Ascending aorta (tissue), 2 donors: ENCODE measurements at regions not wholly inside any gene's neighbourhood (a gene's known extent, or its start where the extent isn't known, plus 50 kb on each side); places are given as distances from the start of the nearest gene placed in this dataset.

Experiments
- DNase-seq, 2 donors: peaks; one replicate each; pipeline ENCODE4 v3.0.0-alpha.2; 2019; ENCODE audit warnings: low spot score in 2 of 2
- H3K27ac ChIP-seq, 2 donors: fragments of 200-600 bp; sonication (generic); one replicate each; pipeline ENCODE4 v1.5.1; 2016 to 2017; ENCODE audit warnings: mild to moderate bottlenecking in 1 of 2
- H3K27me3 ChIP-seq: fragments of 200-600 bp; sonication (generic); one replicate; pipeline ENCODE4 v1.5.1; 2017
- H3K36me3 ChIP-seq, 2 donors: fragments of 200-600 bp; sonication (generic); one replicate each; pipeline ENCODE4 v1.5.1; 2016
- H3K4me1 ChIP-seq, 2 donors: fragments of 200-600 bp; sonication (generic); one replicate each; pipeline ENCODE4 v1.5.1; 2016 to 2017; ENCODE audit warnings: mild to moderate bottlenecking in 1 of 2
- H3K4me3 ChIP-seq, 2 donors: fragments of 200-600 bp; sonication (generic); one replicate each; pipeline ENCODE4 v1.5.1; 2016 to 2017; ENCODE audit warnings: mild to moderate bottlenecking in 1 of 2
- H3K9me3 ChIP-seq, 2 donors: fragments of 200-600 bp; sonication (generic); one replicate each; pipeline ENCODE4 v1.5.1; 2016
- intact Hi-C: fragments of 100-400 bp; cut with DNase I; formaldehyde crosslinking; loops from one replicate; pipeline ENCODE4 v1.15.1; 2023
- TF ChIP-seq, protein P1 (sequence below), 3 experiments: fragments of 200-600 bp in 2 of 3; fragments of 450-650 bp in 1 of 3; sonication (generic) in 2 of 3; IDR thresholded peaks; one replicate each; pipeline ENCODE4 v1.5.1; 2016 to 2019; ENCODE audit warnings: antibody characterized with exemption in 3 of 3, mild to moderate bottlenecking in 1 of 3, moderate library complexity in 1 of 3

DNA sequence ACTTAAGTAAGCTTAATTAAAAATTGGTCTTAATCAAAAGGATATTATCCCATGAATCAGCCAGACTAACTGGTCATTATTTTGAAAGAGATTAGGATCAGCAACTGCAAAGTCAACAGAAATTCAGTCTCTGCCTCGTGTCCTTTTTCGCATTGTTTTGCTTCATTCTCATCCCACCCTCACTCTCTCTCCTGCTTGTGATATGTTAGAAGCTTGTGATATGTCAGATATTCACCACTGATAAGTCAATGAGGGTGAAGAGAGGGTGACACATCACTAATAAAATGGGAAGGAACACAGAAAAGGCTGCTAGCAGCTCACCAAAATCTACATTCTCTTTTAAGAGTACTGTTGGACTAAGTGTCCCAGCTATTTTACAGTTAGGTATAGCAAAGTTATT is 146.1 kb downstream of the SUCNR1 start:
- H3K4me3 ChIP-seq = no peak overlapping the region
- TF ChIP-seq, protein P1, sequence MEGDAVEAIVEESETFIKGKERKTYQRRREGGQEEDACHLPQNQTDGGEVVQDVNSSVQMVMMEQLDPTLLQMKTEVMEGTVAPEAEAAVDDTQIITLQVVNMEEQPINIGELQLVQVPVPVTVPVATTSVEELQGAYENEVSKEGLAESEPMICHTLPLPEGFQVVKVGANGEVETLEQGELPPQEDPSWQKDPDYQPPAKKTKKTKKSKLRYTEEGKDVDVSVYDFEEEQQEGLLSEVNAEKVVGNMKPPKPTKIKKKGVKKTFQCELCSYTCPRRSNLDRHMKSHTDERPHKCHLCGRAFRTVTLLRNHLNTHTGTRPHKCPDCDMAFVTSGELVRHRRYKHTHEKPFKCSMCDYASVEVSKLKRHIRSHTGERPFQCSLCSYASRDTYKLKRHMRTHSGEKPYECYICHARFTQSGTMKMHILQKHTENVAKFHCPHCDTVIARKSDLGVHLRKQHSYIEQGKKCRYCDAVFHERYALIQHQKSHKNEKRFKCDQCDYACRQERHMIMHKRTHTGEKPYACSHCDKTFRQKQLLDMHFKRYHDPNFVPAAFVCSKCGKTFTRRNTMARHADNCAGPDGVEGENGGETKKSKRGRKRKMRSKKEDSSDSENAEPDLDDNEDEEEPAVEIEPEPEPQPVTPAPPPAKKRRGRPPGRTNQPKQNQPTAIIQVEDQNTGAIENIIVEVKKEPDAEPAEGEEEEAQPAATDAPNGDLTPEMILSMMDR (IDR thresholded peaks at IDR 0.05) = no peak

DNA sequence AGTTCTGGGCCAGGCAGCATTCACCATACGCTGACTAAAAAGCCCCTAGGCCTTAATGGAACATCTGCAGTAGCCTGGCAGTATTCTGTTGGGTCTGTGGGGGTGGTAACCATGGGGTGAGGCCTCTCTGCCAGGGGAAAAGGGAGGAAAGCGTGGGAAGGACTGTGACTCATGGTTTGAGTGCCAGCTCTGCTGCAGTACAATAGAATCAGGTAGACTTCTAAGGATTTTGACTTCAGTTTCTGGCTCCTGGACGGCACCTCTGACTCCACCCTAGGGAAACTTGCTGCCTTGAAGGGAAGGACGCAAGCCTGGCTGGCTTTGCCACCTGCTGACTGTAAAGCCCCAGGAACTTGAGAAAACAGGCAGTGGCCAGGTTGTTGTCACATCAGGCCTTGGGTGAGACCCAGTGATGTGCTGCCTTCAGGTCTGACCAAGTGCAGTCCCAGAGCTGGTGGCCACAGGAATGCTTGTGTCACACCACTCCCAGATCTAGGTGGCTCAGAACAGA is 148.6 kb downstream of the SUCNR1 start:
- no peaks in the 10 kb centered on the region for H3K36me3 ChIP-seq
- TF ChIP-seq, protein P1 (IDR thresholded peaks at IDR 0.05) = no peak
- H3K27ac ChIP-seq = peak overlapping the region; percentile 16 to 31
- H3K9me3 ChIP-seq = no peaks in the 10 kb centered on the region
- DNase-seq = peak in 1 of 2 donors; percentile 63
- no peak overlapping the region for H3K4me3 ChIP-seq
- intact Hi-C loops = loop anchor here (5.0 kb wide), 1 partner anchor 425 kb away; no protein-coding TSS in a partner anchor
- H3K4me1 ChIP-seq = peaks cover 0 to 8% of the 10 kb centered on the region in 2 donors
- no peaks in the 10 kb centered on the region for H3K27me3 ChIP-seq

More for the DNA sequence above, 146.1 kb downstream of the SUCNR1 start:
- H3K4me1 ChIP-seq = peaks cover 0 to 3% of the 10 kb centered on the region in 2 donors
- no peaks in the 10 kb centered on the region for H3K27me3 ChIP-seq
- H3K36me3 ChIP-seq = no peaks in the 10 kb centered on the region
- no peaks in the 10 kb centered on the region for H3K9me3 ChIP-seq
- intact Hi-C loops = no loop called here
- no peak overlapping the region for H3K27ac ChIP-seq
- DNase-seq = no peak

DNA sequence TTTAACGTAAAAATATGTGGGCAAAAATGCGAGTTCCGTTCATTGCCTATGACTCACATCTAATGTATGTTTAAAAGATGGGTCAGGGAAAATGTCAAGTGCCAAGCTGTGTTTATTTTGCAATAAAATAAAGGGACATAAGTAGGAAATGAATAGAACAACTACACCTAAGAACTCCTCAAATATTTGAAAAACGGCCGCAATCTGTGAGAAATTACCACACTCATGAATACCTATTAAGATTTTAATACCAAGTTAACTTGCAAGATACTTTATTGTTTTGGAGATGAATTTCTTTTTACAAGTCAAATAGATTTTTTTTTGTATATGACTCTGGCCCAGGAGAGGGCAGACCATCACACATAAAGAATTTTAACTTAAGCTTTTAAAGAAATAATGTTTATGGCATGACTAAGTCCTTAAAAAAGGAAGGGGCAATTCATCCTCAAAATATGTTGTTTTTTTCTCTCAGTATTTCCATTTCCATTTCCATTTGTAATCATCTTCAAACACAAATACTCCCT is 152.7 kb downstream of the SUCNR1 start:
- no peak for DNase-seq
- H3K36me3 ChIP-seq = no peaks in the 10 kb centered on the region
- no peak overlapping the region for H3K27ac ChIP-seq
- intact Hi-C loops = loop anchor here (5.0 kb wide), 1 partner anchor 241 kb away; the partner anchor contains the start of gene MBNL1
- H3K4me1 ChIP-seq = peaks cover 0 to 11% of the 10 kb centered on the region in 2 donors
- no peaks in the 10 kb centered on the region for H3K9me3 ChIP-seq
- H3K27me3 ChIP-seq = no peaks in the 10 kb centered on the region
- TF ChIP-seq, protein P1 (IDR thresholded peaks at IDR 0.05) = peak in 2 of 3 experiments; percentile 39 to 43
- no peak overlapping the region for H3K4me3 ChIP-seq

DNA sequence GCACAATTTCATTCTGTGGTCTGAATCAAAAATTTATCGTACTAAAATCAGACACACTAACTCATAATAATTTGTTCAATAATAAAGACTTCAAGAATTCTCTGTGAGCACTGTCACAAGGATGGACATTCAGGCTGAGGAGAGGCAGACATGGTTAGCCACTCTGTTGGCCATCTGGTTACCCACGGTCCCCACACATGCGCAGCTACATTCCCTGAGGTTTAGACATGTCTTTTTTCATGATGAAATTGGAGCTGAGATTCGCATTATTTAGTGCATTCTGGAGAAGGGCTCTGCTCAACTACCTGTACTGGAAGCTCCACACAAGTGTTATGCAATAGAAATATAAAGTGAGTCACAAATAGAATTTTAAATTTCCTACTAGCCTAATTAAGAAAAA is 156.9 kb downstream of the SUCNR1 start:
- intact Hi-C loops = no loop called here
- Histone ChIP-seq H3K4me3 (no peak overlapping the region), H3K27me3 (no peaks in the 10 kb centered on the region), H3K9me3 (no peaks in the 10 kb centered on the region), H3K4me1 (peaks cover 0 to 8% of the 10 kb centered on the region in 2 donors), H3K36me3 (no peaks in the 10 kb centered on the region), H3K27ac (peak overlapping the region in 1 of 2 donors; percentile 53)
- no peak for DNase-seq
- TF ChIP-seq, protein P1 (IDR thresholded peaks at IDR 0.05) = no peak

DNA sequence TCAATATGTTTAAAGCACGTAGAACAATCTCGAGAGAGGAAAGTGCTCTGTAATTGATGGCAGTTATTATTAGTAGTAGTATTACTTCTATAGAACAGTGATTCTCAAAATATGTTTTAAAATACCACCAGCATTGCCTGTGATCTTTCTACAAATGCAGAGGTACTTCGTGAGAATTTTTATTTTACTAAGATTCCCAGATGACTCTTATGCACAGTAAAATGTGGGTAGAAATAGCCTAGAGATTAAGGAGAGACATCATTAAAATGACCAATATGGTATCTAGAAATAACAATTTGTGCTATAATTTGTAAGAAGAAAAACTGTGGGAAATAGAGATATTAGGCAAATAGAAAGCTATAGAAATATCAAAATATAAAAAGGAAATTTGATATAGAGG is 157.9 kb downstream of the SUCNR1 start:
- no peak overlapping the region for H3K4me3 ChIP-seq
- TF ChIP-seq, protein P1 (IDR thresholded peaks at IDR 0.05) = no peak
- peaks cover 0 to 8% of the 10 kb centered on the region in 2 donors for H3K4me1 ChIP-seq
- no peaks in the 10 kb centered on the region for H3K27me3 ChIP-seq
- no peak overlapping the region for H3K27ac ChIP-seq
- no peak for DNase-seq
- H3K9me3 ChIP-seq = peaks cover 0 to 2% of the 10 kb centered on the region in 2 donors
- intact Hi-C loops = no loop called here
- no peaks in the 10 kb centered on the region for H3K36me3 ChIP-seq
